ENCODE measurements at regions not wholly inside any gene's neighbourhood (a gene's known extent, or its start where the extent isn't known, plus 50 kb on each side); places are given as distances from the start of the nearest gene placed in this dataset.

DNA sequence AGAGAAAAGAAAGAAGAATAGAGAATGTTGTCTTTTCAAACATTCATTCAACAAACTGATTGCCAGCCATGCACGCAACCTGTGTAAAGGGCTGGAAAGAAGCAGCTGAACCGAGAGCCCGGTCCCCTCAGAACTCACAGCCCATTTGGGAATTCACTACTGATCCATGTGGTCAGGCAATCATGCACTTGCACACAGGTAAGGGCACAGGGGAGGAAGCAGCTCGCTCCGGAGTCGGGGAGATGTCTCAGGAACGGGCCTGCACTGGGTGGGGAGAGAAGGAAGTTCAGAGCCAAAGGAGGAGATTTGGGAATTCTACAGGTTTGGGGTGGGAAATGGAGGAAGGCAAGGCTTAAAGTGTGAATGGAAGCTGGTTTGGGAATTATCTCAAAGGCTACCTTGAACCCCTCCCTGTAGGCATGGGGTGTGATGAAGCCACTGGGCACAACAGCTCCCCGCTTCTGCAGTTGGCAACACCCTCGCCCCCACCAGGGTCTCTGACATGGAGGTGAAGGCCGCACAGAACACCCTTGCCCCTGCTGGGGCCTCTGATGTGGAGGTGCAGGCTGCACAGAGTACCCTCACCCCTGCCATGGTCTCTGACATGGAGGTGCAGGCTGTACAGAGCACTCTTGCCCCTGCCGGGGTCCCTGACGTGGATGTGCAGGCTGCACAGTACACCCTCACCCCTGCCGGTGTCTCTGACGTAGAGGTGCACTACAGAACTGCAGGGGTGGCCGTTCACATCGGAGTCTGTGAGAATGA lies 194.4 kb upstream of the RNF32 start:
- Histone ChIP-seq H2AFZ (no peak overlapping the region), H3F3A (replicated peaks; ENCODE audit: low read depth) (no peaks in the 10 kb centered on the region), H3K4me2 (no peak overlapping the region), H3K4me3 (no peak overlapping the region), H3K27me3 (ENCODE audit: insufficient read depth) (no peaks in the 10 kb centered on the region), H3K36me3 (ENCODE audit: insufficient read depth) (no peaks in the 10 kb centered on the region), H3K4me1 (ENCODE audit: insufficient read depth) (no peaks in the 10 kb centered on the region), H3K79me2 (replicated peaks; ENCODE audit: insufficient read depth) (no peaks in the 10 kb centered on the region), H3K27ac (ENCODE audit: low read depth) (no peak overlapping the region), H4K20me1 (replicated peaks; ENCODE audit: insufficient read depth) (no peaks in the 10 kb centered on the region), H3K9me2 (ENCODE audit: insufficient read depth) (no peaks in the 10 kb centered on the region)
- H3K9me3 Mint-ChIP-seq = peaks cover 2% of the 10 kb centered on the region; the same call in 1 of the 3 replicates
- H3K27ac Mint-ChIP-seq = no peak overlapping the region
- no peak for DNase-seq (ENCODE audit: low spot score)
- ATAC-seq = no peak
- no peak overlapping the region for H3K4me3 Mint-ChIP-seq
- peaks cover 15% of the 10 kb centered on the region for H3K4me1 Mint-ChIP-seq
- no peaks in the 10 kb centered on the region for H3K27me3 Mint-ChIP-seq (ENCODE audit: insufficient read depth, low read depth, poor library complexity)
- H3K36me3 Mint-ChIP-seq (ENCODE audit: low read depth) = no peaks in the 10 kb centered on the region
- TF ChIP-seq EZH2phosphoT487 (IDR thresholded peaks at IDR 0.05; ENCODE audit: unreplicated experiment) (no peak), CTCF (conservative IDR thresholded peaks at IDR 0.05; ENCODE audit: low read depth in 2 of 2) (no peak), STAT1 (IDR thresholded peaks at IDR 0.05; ENCODE audit: unreplicated experiment) (no peak), ZNF114 (CRISPR knock-in tag; IDR thresholded peaks at IDR 0.05) (no peak), ZNF462 (CRISPR knock-in tag; IDR thresholded peaks at IDR 0.05) (no peak), NANOG (IDR thresholded peaks at IDR 0.05; ENCODE audit: borderline replicate concordance) (no peak), POLR2AphosphoS5 (IDR thresholded peaks at IDR 0.05; ENCODE audit: low read depth) (no peak), JUNB (IDR thresholded peaks at IDR 0.05; ENCODE audit: unreplicated experiment) (no peak), CREB1 (CRISPR knock-in tag; IDR thresholded peaks at IDR 0.05; ENCODE audit: low read depth) (no peak), ZNF331 (CRISPR knock-in tag; IDR thresholded peaks at IDR 0.05; ENCODE audit: low read depth) (no peak), EZH2 (IDR thresholded peaks at IDR 0.05; ENCODE audit: low read depth, unreplicated experiment) (no peak), REST (IDR thresholded peaks at IDR 0.05; ENCODE audit: unreplicated experiment) (no peak)
- TF ChIP-seq, protein P1, sequence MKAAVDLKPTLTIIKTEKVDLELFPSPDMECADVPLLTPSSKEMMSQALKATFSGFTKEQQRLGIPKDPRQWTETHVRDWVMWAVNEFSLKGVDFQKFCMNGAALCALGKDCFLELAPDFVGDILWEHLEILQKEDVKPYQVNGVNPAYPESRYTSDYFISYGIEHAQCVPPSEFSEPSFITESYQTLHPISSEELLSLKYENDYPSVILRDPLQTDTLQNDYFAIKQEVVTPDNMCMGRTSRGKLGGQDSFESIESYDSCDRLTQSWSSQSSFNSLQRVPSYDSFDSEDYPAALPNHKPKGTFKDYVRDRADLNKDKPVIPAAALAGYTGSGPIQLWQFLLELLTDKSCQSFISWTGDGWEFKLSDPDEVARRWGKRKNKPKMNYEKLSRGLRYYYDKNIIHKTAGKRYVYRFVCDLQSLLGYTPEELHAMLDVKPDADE (IDR thresholded peaks at IDR 0.05) = no peak

Measured in GM23338 (cell line).